ENCODE measurements at regions not wholly inside any gene's neighbourhood (a gene's known extent, or its start where the extent isn't known, plus 50 kb on each side); places are given as distances from the start of the nearest gene placed in this dataset.

DNA sequence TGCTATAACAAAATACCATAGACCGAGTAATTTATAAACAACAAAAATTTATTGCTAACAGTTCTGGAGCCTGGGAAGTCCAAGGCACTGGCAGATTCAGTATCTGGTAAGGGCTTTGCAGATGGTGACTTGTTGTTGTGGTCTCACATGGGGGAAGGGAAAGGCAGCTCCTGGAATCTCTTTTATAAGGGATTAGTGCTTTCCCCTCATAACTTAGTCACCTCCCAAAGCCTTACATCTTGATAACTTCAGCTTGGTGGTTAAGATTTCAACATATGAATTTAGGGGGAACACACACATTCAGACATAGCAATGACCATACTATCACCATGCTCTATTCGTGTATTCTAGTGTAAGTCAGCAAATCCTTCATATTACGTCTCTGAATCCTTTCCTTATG, 447.6 kb upstream of the TCF4 start:
- no peak for TF ChIP-seq EZH2 (IDR thresholded peaks at IDR 0.05)
- no peak for TF ChIP-seq POLR2AphosphoS5 (IDR thresholded peaks at IDR 0.05; ENCODE audit: borderline replicate concordance, low read depth, low read length)
- TF ChIP-seq FOXP2 (optimal IDR thresholded peaks at IDR 0.05; ENCODE audit: control extremely low read depth, extremely low read length, insufficient read depth) = no peak

Data from SK-N-MC (cell line).